ENCODE measurements at regions not wholly inside any gene's neighbourhood (a gene's known extent, or its start where the extent isn't known, plus 50 kb on each side); places are given as distances from the start of the nearest gene placed in this dataset.
A peak's percentile ranks its signal among the peaks of the same experiment; 100 is the strongest.

DNA sequence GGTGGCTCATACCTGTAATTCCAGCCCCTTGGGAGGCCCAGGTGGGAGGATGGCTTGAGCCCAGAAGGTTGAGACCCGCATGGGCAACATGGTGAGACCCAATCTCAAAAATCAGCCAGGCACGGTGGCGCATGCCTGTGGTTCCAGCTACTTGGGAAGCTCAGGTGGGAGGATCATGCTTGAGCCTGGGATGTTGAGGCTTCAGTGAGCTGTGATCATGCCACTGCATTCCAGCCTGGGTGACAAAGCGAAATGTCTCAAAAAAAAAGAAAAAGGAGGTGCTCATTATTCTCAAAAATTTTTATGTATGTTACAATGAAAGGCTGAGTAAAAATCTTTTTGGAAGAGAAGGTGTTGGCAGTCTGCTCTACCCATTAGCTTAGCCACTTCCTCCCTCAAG, 106.8 kb downstream of the TSN start:
- DNase-seq, result no peak

DNA sequence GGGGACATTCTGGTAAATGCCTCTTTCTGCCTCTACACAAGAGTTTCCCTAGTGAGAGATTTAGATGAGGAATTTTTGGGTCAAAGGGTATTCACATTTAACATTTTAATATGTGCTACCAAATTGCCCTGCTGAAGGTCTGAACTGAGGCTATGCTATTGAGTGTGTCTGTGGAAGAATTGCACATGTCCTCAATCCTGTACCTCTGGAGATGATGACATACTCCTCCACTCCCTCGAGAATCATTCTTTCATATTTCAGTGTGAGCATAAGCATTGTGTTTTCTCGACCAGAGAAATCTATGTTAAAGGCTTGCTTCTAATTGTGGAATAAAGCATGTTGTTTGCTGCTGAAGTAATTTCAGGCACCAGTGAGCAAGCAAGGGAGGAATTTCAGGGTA, 110.5 kb downstream of the TSN start:
- no peak for DNase-seq

- no peak for DNase-seq
Observed at GRCh38 chr2:121866789-121867188, 111.3 kb downstream of the TSN start.

DNA sequence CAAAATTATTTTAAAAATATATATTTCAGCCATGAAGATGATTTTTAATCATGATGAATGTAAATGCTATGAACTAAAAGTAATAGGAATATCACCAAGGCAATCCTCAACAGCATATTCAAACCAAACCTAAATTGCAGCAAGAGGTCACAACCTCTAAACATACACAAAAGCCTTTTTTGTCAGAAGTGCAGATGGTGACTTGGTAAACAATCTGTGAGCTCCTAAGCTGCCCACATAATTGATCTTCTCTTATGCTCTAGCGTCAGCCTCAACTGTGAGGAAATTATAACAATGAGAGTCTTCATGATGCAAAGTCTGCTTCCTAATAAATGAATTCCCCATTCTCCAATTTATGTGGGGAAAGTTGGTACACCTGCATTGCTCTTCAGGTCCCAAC, 113.2 kb downstream of the TSN start:
- no peak for DNase-seq

DNA sequence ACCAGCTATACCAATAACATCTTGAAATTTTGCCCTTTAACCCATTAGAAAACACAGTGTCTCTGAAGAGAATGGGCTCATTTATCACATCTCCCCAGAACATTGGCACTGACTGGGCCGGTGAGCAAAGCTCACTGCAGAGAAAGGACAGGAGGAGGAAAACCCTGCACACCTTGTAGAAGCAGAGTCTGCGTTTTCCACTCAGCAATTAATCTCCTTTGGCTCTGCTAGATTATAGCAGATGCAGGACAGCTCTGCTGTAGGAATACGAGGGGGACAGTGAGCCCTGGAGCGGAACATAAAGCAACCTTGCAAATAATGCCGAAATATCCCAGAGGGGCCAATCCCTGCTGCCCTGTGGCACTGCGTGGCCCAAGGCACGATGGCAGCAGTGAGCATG, 113.9 kb downstream of the TSN start:
- no peak for DNase-seq

GRCh38 chr2:121869873-121870272, 114.4 kb downstream of the TSN start:
- no peak for DNase-seq

DNA sequence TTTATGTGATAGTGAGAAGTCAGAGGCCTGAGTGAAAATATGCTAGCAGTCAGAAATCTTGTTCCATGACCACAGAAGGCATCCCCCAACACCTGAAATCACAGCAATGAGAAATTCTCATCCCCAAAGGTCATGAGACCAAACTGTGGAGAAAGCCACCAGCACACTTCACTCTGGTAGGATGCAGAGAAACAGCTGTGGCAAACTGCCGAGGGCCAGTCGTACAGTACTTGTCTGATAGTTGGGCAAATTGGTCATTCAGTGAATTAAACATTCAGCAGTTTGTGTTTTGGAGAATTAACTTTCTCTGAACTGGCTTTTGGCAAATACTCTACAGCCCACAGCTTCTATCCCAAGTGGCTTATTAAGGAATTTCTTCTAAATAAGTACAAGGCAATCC, 117.2 kb downstream of the TSN start:
- DNase-seq, result no peak

DNA sequence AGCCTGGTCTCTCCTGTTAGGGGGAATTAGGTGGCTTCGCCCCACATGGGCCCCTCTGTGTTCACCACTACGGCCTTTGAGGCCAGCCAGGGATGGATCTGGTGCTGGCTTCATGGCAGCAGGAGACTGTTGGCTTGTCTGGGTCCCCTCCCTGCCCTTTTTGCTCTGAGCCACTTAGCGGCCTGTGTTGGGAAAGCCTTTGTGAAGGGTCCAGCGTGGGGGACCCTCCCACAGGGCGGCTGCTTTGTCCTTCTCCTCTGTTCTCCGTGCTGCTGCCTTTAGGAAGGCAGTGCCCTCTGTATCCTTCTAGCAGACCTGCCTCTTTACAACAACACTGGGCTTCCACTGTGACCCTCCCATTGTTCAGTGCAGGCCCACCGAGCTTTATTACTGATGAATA, 118.4 kb downstream of the TSN start:
- no peak for DNase-seq

GRCh38 chr2:121875585-121876185, 120.2 kb downstream of the TSN start:
- DNase-seq, result no peak

- DNase-seq, result no peak
Observed at GRCh38 chr2:121877366-121877765, 121.9 kb downstream of the TSN start.

- no peak for DNase-seq
Observed at GRCh38 chr2:121880283-121880682, 124.8 kb downstream of the TSN start.

GRCh38 chr2:121881038-121881437, 125.6 kb downstream of the TSN start:
- DNase-seq, result no peak

DNA sequence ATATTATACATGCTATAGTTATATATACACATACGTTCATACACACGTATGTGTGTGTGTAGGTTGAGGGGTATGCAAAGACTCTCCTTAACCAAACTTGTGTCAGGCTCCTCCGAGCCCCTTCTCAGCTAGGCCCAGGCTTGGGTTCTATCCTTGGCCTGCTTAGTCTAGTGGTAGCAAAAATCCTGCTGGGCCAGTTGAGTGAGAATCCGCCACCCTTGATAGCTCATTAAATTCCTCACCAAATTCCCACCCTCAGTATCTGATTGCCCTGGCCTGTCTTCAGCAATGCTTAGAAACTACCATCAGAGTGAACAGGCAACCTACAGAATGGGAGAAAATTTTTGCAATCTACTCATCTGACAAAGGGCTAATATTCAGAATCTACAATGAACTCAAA, 126.5 kb downstream of the TSN start:
- no peak for DNase-seq

DNA sequence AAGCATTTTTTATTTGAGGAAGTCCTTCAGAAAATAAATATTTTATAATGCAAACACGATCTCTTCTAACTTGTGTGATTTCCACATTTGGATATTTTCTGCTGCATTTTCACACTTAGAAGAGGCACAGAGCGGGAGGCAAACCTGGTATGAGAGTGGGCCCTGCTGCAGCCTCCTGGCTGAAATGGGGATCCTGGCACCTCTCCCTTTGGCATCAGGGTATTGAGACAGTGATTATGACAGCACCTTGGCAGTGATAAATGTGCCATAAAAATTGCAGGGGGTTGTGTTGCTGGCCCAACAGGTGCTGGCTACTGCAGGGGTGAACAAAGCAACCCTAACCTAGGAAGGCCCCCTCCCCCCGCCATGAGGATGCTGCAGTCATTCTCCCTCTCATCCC, 128.6 kb downstream of the TSN start:
- no peak for DNase-seq

DNA sequence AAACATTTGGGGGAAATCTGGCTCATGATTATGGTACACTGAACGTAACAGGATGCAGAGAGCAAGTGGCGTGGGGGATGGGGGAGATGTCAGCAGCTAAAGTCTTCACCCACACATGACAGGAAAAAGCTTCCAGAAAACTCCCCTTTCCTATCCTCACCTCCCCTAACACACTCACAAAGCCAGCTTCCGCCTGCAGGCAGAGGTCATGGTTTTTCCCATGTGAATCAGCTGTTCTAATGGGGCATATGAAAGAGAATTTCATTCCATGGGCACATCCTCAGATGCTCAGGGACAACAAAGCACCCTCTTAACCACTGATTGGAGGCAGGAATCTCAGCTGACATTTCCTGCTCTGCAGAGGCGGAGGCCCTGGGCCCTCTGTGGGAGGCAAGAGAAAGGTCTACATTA, 129.1 kb downstream of the TSN start:
- no peak for DNase-seq

GRCh38 chr2:121886059-121886458, 130.6 kb downstream of the TSN start:
- no peak for DNase-seq

GRCh38 chr2:121887513-121888188, 132.2 kb downstream of the TSN start:
- no peak for DNase-seq

DNA sequence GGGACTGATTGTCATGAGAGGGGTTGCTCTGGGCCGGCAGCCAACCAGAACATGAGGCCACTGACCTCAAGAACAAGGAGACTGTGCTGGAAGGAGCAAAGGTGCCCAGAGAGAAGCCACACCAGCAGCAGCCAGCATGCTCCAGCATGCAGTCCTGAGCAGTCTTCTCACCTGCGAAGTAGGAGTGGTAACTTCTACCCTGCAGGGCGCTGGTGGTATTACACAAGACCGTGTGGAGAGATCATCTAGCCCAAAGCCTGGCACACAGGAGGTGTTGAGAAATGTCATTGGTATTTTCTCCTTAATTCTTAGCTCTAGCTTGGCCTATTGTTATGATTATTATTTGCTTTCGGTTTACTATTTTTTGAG, 132.7 kb downstream of the TSN start:
- DNase-seq, result peak; percentile 16 to 32

- no peak for DNase-seq
Observed at GRCh38 chr2:121890041-121890440, 134.6 kb downstream of the TSN start.

- DNase-seq, result no peak
Observed at GRCh38 chr2:121895723-121896571, 140.5 kb downstream of the TSN start.

GRCh38 chr2:121897335-121897970, 142.0 kb downstream of the TSN start:
- DNase-seq, result peak in 1 of 2 experiments; percentile 14

DNA sequence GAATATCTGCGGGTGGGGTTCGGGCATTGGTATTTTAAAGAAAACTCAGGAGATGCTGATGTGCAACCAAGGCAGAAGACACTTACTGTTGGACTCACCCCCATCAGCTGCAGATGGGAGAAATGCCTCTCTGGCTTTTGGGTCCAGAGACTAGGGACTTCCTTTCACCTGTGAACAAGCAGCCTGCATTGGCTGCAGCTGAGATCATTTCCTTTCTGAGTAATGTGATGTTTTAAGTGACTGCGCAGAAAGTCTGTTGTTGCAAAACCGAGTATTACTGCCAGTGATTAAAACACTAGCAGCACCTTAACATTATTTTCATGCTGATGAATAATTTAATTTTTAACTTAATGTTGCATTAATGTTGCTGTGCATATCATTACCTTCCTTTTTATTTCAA, 143.0 kb downstream of the TSN start:
- no peak for DNase-seq

- no peak for DNase-seq
Observed at GRCh38 chr2:121900391-121900790, 144.9 kb downstream of the TSN start.

DNA sequence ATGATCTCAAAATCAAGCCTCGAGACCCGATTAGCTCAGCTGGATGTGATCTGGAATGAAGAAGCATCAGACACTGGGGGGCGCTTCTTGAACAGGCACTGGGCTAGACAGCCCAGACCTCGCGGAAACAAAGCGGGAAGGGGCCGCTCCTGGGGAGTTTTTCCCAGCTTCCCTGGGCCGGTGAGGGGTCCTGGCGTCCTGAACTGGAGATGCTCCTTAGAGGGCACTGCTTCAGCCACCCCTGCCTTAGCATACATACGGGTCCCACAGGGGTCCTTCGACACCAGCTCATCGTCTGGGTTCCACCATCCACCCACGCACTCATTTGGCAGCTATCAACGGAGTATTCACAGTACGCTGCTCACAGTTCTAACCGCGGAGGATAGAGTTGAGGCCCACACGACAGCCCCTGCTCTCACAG, 146.7 kb downstream of the TSN start:
- DNase-seq, result no peak

Data from activated CD4-positive, alpha-beta T cell treated with anti-CD3 and anti-CD28 coated beads, Interleukin-2, amount 50 U/mL, for 48 hours (primary cell).